KMS-11 (cell line): ENCODE measurements at regions not wholly inside any gene's neighbourhood (a gene's known extent, or its start where the extent isn't known, plus 50 kb on each side); places are given as distances from the start of the nearest gene placed in this dataset.
A peak's percentile ranks its signal among the peaks of the same experiment; 100 is the strongest.
"Not testable (repeated sequence)": the region's sequence is repeated elsewhere in the genome, so short reads cannot be mapped to it uniquely, and the experiment has no call there.

Experiments
- H2AFZ ChIP-seq: fragments of 200-600 bp; sonication (generic); 2 replicates; pipeline ENCODE4 v1.6.1; 2016; ENCODE audit warnings: antibody characterized with exemption, mixed run types, low read depth
- H3K27ac ChIP-seq: fragments of 200-600 bp; sonication (generic); 2 replicates; pipeline ENCODE4 v1.6.1; 2016; ENCODE audit warnings: mild to moderate bottlenecking, mixed run types
- H3K27me3 ChIP-seq: fragments of 200-600 bp; sonication (generic); 2 replicates; pipeline ENCODE4 v1.6.1; 2017; ENCODE audit warnings: mild to moderate bottlenecking, low read depth, mixed run types, moderate library complexity; ENCODE audit not compliant: insufficient read depth
- H3K36me3 ChIP-seq: fragments of 200-600 bp; sonication (generic); 2 replicates; pipeline ENCODE4 v1.6.1; 2017; ENCODE audit warnings: mild to moderate bottlenecking, mixed run types; ENCODE audit not compliant: insufficient read depth
- H3K4me1 ChIP-seq: fragments of 200-600 bp; sonication (generic); 2 replicates; pipeline ENCODE4 v1.6.1; 2016; ENCODE audit warnings: mild to moderate bottlenecking, low read depth, mixed run types; ENCODE audit not compliant: poor library complexity, severe bottlenecking
- H3K4me2 ChIP-seq: fragments of 200-600 bp; sonication (generic); 2 replicates; pipeline ENCODE4 v1.7.0; 2016; ENCODE audit warnings: mild to moderate bottlenecking, mixed run types
- H3K4me3 ChIP-seq: fragments of 200-600 bp; sonication (generic); IDR thresholded peaks from 2 replicates; pipeline ENCODE4 v1.6.1; 2017; ENCODE audit warnings: low read depth, low read length, mixed read lengths; ENCODE audit not compliant: insufficient read depth
- H3K79me2 ChIP-seq: fragments of 200-600 bp; sonication (generic); 2 replicates; pipeline ENCODE4 v1.6.1; 2016; ENCODE audit warnings: low read depth, mixed run types; ENCODE audit not compliant: insufficient read depth
- H3K9ac ChIP-seq: fragments of 200-600 bp; sonication (generic); 2 replicates; pipeline ENCODE4 v1.6.1; 2016; ENCODE audit warnings: mild to moderate bottlenecking, mixed run types
- H4K20me1 ChIP-seq: fragments of 200-600 bp; sonication (generic); 2 replicates; pipeline ENCODE4 v1.6.1; 2016; ENCODE audit warnings: mild to moderate bottlenecking, mixed run types; ENCODE audit not compliant: insufficient read depth
- TF ChIP-seq, protein P1 (sequence below): fragments of 200-600 bp; sonication (generic); conservative IDR thresholded peaks from 2 replicates; pipeline ENCODE4 v1.6.1; 2017; ENCODE audit warnings: low read depth, mild to moderate bottlenecking, antibody characterized with exemption, low read length, moderate library complexity, mixed read lengths

DNA sequence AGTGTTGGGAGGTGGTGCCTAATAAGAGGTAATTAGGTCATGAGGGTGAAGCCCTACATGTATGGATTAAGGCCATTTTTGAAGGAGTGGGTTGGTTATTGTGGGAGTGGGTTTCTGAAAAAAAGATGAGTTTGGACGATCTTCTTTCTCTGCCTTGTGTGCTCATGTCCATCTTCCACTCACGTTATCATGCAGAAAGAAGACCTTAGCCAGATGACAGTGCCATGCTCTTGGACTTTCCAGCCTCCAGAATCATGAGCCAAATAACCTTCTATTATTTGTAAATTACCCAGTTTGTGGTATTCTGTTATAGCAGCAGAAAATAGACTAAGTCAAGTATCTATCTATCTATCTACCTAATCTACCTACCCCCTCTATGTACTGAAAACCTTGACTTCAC is 71.9 kb downstream of the SDR9C7 start:
- H3K4me1 ChIP-seq: no peaks in the 10 kb centered on the region
- H3K36me3 ChIP-seq: no peaks in the 10 kb centered on the region
- H3K27ac ChIP-seq: no peak overlapping the region
- no peak overlapping the region for H2AFZ ChIP-seq
- no peak overlapping the region for H3K4me3 ChIP-seq
- H4K20me1 ChIP-seq: no peaks in the 10 kb centered on the region
- H3K9ac ChIP-seq: no peak overlapping the region
- TF ChIP-seq, protein P1, sequence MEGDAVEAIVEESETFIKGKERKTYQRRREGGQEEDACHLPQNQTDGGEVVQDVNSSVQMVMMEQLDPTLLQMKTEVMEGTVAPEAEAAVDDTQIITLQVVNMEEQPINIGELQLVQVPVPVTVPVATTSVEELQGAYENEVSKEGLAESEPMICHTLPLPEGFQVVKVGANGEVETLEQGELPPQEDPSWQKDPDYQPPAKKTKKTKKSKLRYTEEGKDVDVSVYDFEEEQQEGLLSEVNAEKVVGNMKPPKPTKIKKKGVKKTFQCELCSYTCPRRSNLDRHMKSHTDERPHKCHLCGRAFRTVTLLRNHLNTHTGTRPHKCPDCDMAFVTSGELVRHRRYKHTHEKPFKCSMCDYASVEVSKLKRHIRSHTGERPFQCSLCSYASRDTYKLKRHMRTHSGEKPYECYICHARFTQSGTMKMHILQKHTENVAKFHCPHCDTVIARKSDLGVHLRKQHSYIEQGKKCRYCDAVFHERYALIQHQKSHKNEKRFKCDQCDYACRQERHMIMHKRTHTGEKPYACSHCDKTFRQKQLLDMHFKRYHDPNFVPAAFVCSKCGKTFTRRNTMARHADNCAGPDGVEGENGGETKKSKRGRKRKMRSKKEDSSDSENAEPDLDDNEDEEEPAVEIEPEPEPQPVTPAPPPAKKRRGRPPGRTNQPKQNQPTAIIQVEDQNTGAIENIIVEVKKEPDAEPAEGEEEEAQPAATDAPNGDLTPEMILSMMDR: no peak
- no peak overlapping the region for H3K4me2 ChIP-seq
- H3K79me2 ChIP-seq: no peaks in the 10 kb centered on the region
- H3K27me3 ChIP-seq: no peaks in the 10 kb centered on the region

DNA sequence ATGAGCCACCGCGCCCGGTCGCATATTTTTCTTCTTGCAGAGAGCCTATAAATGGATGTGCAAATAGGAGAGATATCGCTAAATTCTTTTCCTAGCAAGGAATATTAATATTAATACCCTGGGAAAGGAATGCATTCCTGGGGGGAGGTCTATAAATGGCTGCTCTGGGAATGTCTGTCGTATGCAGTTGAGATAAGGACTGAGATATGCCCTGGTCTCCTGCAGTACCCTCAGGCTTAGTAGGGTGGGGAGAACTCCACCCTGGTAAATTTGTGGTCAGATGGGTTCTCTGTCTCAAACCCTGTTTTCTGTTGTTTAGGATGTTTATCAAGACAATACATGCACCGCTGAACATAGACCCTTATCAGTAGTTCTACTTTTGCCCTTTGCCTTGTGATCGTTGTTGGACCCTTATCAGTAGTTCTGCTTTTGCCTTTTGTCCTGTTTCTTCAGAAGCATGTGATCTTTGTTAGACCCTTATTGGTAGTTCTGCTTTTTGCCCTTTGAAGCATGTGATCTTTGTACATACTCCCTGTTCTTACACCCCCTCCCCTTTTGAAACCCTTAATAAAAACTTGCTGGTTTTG is 80.7 kb downstream of the SDR9C7 start:
- not testable (repeated sequence) for H3K4me2 ChIP-seq, H3K36me3 ChIP-seq, H3K27me3 ChIP-seq, H4K20me1 ChIP-seq, H3K4me3 ChIP-seq, H3K27ac ChIP-seq, H3K4me1 ChIP-seq, H2AFZ ChIP-seq, H3K9ac ChIP-seq, H3K79me2 ChIP-seq

DNA sequence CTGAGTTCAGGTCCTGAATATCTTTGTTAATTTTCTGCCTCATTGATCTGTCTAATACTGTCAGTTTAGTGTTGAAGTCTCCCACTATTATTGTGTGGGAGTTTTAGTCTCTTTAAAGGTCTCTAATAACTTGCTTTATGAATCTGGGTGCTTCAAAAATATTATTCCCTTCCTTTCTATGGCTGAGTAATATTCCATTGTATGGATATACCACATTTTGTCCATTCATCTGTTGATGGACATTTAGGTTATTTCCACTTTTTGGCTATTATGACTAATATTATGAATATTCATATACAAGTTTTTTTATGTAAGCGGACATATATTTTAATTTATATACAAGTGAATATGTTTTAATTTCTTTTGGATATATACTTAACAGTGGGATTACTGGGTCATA is 82.7 kb downstream of the SDR9C7 start:
- H3K4me1 ChIP-seq: no peaks in the 10 kb centered on the region
- no peak overlapping the region for H3K9ac ChIP-seq
- no peaks in the 10 kb centered on the region for H3K79me2 ChIP-seq
- no peaks in the 10 kb centered on the region for H4K20me1 ChIP-seq
- TF ChIP-seq, protein P1: no peak
- no peaks in the 10 kb centered on the region for H3K27me3 ChIP-seq
- no peaks in the 10 kb centered on the region for H3K36me3 ChIP-seq
- H3K4me2 ChIP-seq: no peak overlapping the region
- H3K27ac ChIP-seq: no peak overlapping the region
- H2AFZ ChIP-seq: no peak overlapping the region
- H3K4me3 ChIP-seq: no peak overlapping the region

DNA sequence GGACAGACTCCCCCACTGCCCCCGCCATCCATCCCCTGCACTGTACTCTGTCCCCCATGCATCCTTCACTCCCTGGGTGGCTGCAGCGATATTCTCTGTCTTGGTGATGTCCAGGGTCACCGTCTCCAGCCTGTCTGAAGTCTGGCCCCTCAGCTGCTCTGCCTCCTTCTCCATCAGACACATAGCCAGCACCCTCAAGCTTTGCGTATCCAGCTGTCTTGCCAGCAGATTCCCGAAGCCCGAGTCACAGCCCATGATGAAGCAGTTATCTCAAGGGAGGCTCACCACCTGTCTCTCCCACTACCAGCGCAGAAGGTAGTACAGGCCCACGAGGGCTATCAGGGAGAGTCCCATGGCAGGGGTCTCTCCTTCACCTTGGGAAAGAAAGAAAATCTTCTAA is 77.8 kb downstream of the HSD17B6 start:
- Histone ChIP-seq H3K79me2 (no peaks in the 10 kb centered on the region), H2AFZ (no peak overlapping the region), H3K4me3 (no peak overlapping the region), H4K20me1 (no peaks in the 10 kb centered on the region), H3K27ac (no peak overlapping the region), H3K4me1 (no peaks in the 10 kb centered on the region), H3K27me3 (no peaks in the 10 kb centered on the region), H3K36me3 (no peaks in the 10 kb centered on the region), H3K4me2 (no peak overlapping the region), H3K9ac (no peak overlapping the region)
- TF ChIP-seq, protein P1: no peak

DNA sequence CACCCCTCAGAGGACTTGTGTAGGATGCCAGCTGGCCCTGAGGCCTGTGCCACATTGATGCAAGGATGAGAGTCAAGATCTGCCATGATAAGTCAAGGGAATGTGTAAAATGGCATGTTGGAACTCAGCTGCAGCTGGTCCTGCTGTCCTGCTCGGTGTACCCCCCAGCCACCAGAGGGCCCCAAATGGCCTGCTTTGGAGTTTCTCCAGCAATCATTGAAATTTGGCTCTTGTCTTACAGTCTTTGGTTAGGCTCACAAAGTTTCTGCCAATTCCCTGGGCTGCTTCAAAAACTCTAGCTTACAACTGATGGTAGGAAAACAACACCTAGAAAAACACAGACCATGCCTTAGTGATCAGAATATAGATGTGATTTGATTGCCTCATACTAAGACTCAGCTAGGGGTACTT is 76.8 kb downstream of the HSD17B6 start:
- Histone ChIP-seq H3K27me3 (no peaks in the 10 kb centered on the region), H3K79me2 (no peaks in the 10 kb centered on the region), H3K27ac (no peak overlapping the region), H3K9ac (no peak overlapping the region), H4K20me1 (no peaks in the 10 kb centered on the region), H3K4me3 (no peak overlapping the region), H3K36me3 (no peaks in the 10 kb centered on the region), H3K4me2 (no peak overlapping the region), H2AFZ (no peak overlapping the region), H3K4me1 (no peaks in the 10 kb centered on the region)
- TF ChIP-seq, protein P1: peak; percentile 97
